HepG2 (cell line): ENCODE measurements at regions not wholly inside any gene's neighbourhood (a gene's known extent, or its start where the extent isn't known, plus 50 kb on each side); places are given as distances from the start of the nearest gene placed in this dataset.

Experiments
- ATAC-seq: fragments of 200-7000 bp; cut with Tn5 transposase; 3 replicates; pipeline ENCODE4 v1.9.1; 2020; ENCODE audit warnings: mild to moderate bottlenecking, moderate library complexity
- BruUV-seq: library from RNA; stranded (reverse); fragments of 400-500 nt; replicated peaks from 2 replicates; lab custom pipeline; 2021; lab: Mats Ljungman, UMichigan
- CTCF ChIA-PET: fragments of 300-600 bp; formaldehyde crosslinking; extraction: SDS; loops from one replicate; lab custom pipeline; 2021; ENCODE audit warnings: low total read pairs, inconsistent platforms, low intra/inter-chr PET ratio; lab: Yijun Ruan, JAX
- POLR2A ChIA-PET: fragments of 350-600 bp; sonication (Branson Sonifier 250); formaldehyde crosslinking; loops from one replicate; lab custom pipeline; 2020; ENCODE audit warnings: antibody characterized with exemption, inconsistent platforms; lab: Yijun Ruan, JAX
- DNase-seq: peaks from one replicate; pipeline ENCODE4 v3.0.0-alpha.2; 2015; ENCODE audit warnings: low spot score
- FAIRE-seq: peaks from 3 replicates; lab custom pipeline; 2011; peaks lifted over from hg19 to GRCh38; lab: Jason Lieb, UNC
- H2AFZ ChIP-seq: one replicate; pipeline ENCODE4 v1.6.1; 2011; ENCODE audit warnings: low read length, inconsistent platforms
- H3K27ac ChIP-seq: fragments of 300-600 bp; 3 replicates; pipeline ENCODE4 v1.8.0; 2011; ENCODE audit warnings: mixed run types, mild to moderate bottlenecking, mixed read lengths, low read length, inconsistent platforms; ENCODE audit not compliant: insufficient read depth; ENCODE audit errors: extremely low read length
- H3K27me3 ChIP-seq, 2 experiments: fragments of 200-600 bp in 1 of 2; 2 replicates in 1 of 2; 3 replicates in 1 of 2; pipeline versions ENCODE4 v1.6.0 to v1.8.0; 2011; ENCODE audit warnings: low read length in 2 of 2, mild to moderate bottlenecking in 2 of 2, moderate library complexity in 2 of 2, inconsistent platforms in 1 of 2; ENCODE audit not compliant: insufficient read depth in 2 of 2, control insufficient read depth in 1 of 2
- H3K36me3 ChIP-seq, 2 experiments: fragments of 200-600 bp in 1 of 2; replicated peaks in 1 of 2; 2 replicates in 1 of 2; 3 replicates in 1 of 2; pipeline versions ENCODE4 v1.5.1 to v1.8.0; 2011; ENCODE audit warnings: low read length in 2 of 2, inconsistent platforms in 1 of 2; ENCODE audit not compliant: insufficient read depth in 2 of 2, control insufficient read depth in 1 of 2
- H3K4me1 ChIP-seq: 2 replicates; pipeline ENCODE4 v1.5.1; 2012; ENCODE audit warnings: low read length, inconsistent platforms; ENCODE audit not compliant: insufficient read depth
- H3K4me2 ChIP-seq: 2 replicates; pipeline ENCODE4 v1.6.0; 2011; ENCODE audit warnings: low read depth, low read length, inconsistent platforms
- H3K4me3 ChIP-seq, 3 experiments: fragments of 200-600 bp in 1 of 3; sonication (generic), shearing (Covaris generic) in 1 of 3; replicated peaks in 1 of 3; 2 replicates each; pipeline ENCODE4 v1.5.1; 2011 to 2016; ENCODE audit warnings: low read length in 3 of 3, inconsistent platforms in 2 of 3, low read depth in 2 of 3, mild to moderate bottlenecking in 2 of 3, control low read depth in 1 of 3, mixed read lengths in 1 of 3; ENCODE audit not compliant: insufficient read depth in 1 of 3
- H3K79me2 ChIP-seq: one replicate; pipeline ENCODE4 v1.6.1; 2011; ENCODE audit warnings: low read length, inconsistent platforms; ENCODE audit not compliant: insufficient read depth
- H3K9ac ChIP-seq: 2 replicates; pipeline ENCODE4 v1.6.0; 2011; ENCODE audit warnings: mild to moderate bottlenecking, low read depth, low read length, inconsistent platforms; ENCODE audit not compliant: insufficient read depth
- H3K9me3 ChIP-seq: 2 replicates; pipeline ENCODE4 v1.5.1; 2012; ENCODE audit warnings: mild to moderate bottlenecking, low read length
- H4K20me1 ChIP-seq: 2 replicates; pipeline ENCODE4 v1.6.0; 2011; ENCODE audit warnings: inconsistent platforms, mild to moderate bottlenecking, low read length, moderate library complexity; ENCODE audit not compliant: insufficient read depth
- AKAP8 ChIP-seq: sonication (generic); formaldehyde crosslinking; IDR thresholded peaks from 2 replicates; pipeline ENCODE4 v1.5.1; 2020; ENCODE audit warnings: mild to moderate bottlenecking, missing genetic modification reagents
- FOSL2 ChIP-seq: sonication (generic); formaldehyde crosslinking; IDR thresholded peaks from 2 replicates; pipeline ENCODE4 v1.4.0; 2020; ENCODE audit warnings: missing genetic modification reagents
- GABPB1 ChIP-seq: IDR thresholded peaks from 2 replicates; pipeline ENCODE4 v1.6.1; 2016; ENCODE audit warnings: mild to moderate bottlenecking, missing genetic modification reagents, moderate library complexity, missing compliant biosample characterization
- HOXA5 ChIP-seq: sonication (generic); formaldehyde crosslinking; IDR thresholded peaks from 2 replicates; pipeline ENCODE4 v1.4.0; 2020; ENCODE audit warnings: missing genetic modification reagents
- MAF1 ChIP-seq: sonication (generic); formaldehyde crosslinking; IDR thresholded peaks from 2 replicates; pipeline ENCODE4 v1.5.0; 2020; ENCODE audit warnings: missing genetic modification reagents, borderline replicate concordance
- MTA3 ChIP-seq: sonication (generic); formaldehyde crosslinking; IDR thresholded peaks from 2 replicates; pipeline ENCODE4 v1.4.0; 2020; ENCODE audit warnings: missing genetic modification reagents
- NCOR1 ChIP-seq: fragments of 200-600 bp; sonication (generic); IDR thresholded peaks from 2 replicates; pipeline ENCODE4 v1.7.0; 2017; ENCODE audit warnings: antibody characterized with exemption, low read length, borderline replicate concordance
- TFDP1 ChIP-seq: IDR thresholded peaks from 2 replicates; pipeline ENCODE4 v1.6.1; 2016; ENCODE audit warnings: missing compliant biosample characterization, missing genetic modification reagents, borderline replicate concordance
- THAP11 ChIP-seq: IDR thresholded peaks from 2 replicates; pipeline ENCODE4 v1.6.1; 2016; ENCODE audit warnings: missing biosample characterization, missing genetic modification reagents
- ZNF446 ChIP-seq: sonication (generic); formaldehyde crosslinking; IDR thresholded peaks from 2 replicates; pipeline ENCODE4 v1.5.0; 2020; ENCODE audit warnings: mild to moderate bottlenecking, missing genetic modification reagents
- ZNF546 ChIP-seq: sonication (generic); formaldehyde crosslinking; conservative IDR thresholded peaks from 2 replicates; pipeline ENCODE4 v1.8.1; 2023; ENCODE audit warnings: mild to moderate bottlenecking, missing genetic modification reagents
- ZNF737 ChIP-seq: sonication (generic); formaldehyde crosslinking; IDR thresholded peaks from 2 replicates; pipeline ENCODE4 v1.5.0; 2020; ENCODE audit warnings: missing genetic modification reagents, mild to moderate bottlenecking, borderline replicate concordance
- ZNF883 ChIP-seq: sonication (generic); formaldehyde crosslinking; IDR thresholded peaks from 2 replicates; pipeline ENCODE4 v1.5.1; 2020; ENCODE audit warnings: mild to moderate bottlenecking, missing genetic modification reagents; ENCODE audit errors: not compliant biosample characterization
- WGBS: methylation state at CpG from one replicate; pipeline ENCODE4 v1.1.6; 2017; ENCODE audit warnings: low lambda C conversion rate; 5-methylcytosine and 5-hydroxymethylcytosine counted together
- in situ Hi-C: cut with HindIII; loops from 2 replicates; pipeline ENCODE4 v1.10.0; 2017; ENCODE audit warnings: low pct_unique_long_range_greater_than_20kb; ENCODE audit not compliant: extremely low pct_ligation_motif_present
- intact Hi-C: fragments of 100-400 bp; cut with micrococcal nuclease; formaldehyde crosslinking; loops from one replicate; pipeline ENCODE4 v1.10.0; 2022; ENCODE audit not compliant: unreplicated experiment

GRCh38 chr10:8402576-8402975 is 348.1 kb downstream of the GATA3 start:
- Histone ChIP-seq H3K4me3 (no peak overlapping the region), H3K79me2 (no peaks in the 10 kb centered on the region), H3K4me2 (no peak overlapping the region), H3K27ac (no peak overlapping the region), H4K20me1 (no peaks in the 10 kb centered on the region), H3K9ac (no peak overlapping the region), H3K27me3 (no peaks in the 10 kb centered on the region), H3K36me3 (no peaks in the 10 kb centered on the region), H3K9me3 (no peaks in the 10 kb centered on the region), H2AFZ (no peak overlapping the region), H3K4me1 (no peaks in the 10 kb centered on the region)
- ChIA-PET POLR2A (no interaction called here), CTCF (no interaction called here)
- 7% methylated on average over 4 of the region's 4 CpGs for WGBS
- BruUV-seq, result no TSS peak
- DNase-seq, result no peak
- no peak for FAIRE-seq
- no peak for TF ChIP-seq FOSL2 (CRISPR knock-in tag)
- no peak for TF ChIP-seq ZNF546
- no peak for TF ChIP-seq NCOR1
- TF ChIP-seq ZNF737 (CRISPR knock-in tag), result no peak
- no peak for TF ChIP-seq MTA3 (CRISPR knock-in tag)
- no peak for TF ChIP-seq HOXA5 (CRISPR knock-in tag)
- no peak for TF ChIP-seq TFDP1 (CRISPR knock-in tag)
- no peak for TF ChIP-seq MAF1 (CRISPR knock-in tag)
- TF ChIP-seq THAP11 (CRISPR knock-in tag), result no peak
- no peak for TF ChIP-seq ZNF883
- no peak for TF ChIP-seq ZNF446 (CRISPR knock-in tag)
- TF ChIP-seq GABPB1 (CRISPR knock-in tag), result no peak
- no peak for TF ChIP-seq AKAP8 (CRISPR knock-in tag)
- in situ Hi-C loops (no loop called here), intact Hi-C loops (no loop called here)
- no peak for ATAC-seq
